Mesenchymal stem cell (in vitro differentiated cells and primary cell): ENCODE measurements at regions not wholly inside any gene's neighbourhood (a gene's known extent, or its start where the extent isn't known, plus 50 kb on each side); places are given as distances from the start of the nearest gene placed in this dataset.

Experiments
- DNase-seq: peaks from one replicate; pipeline ENCODE4 v3.0.0-alpha.2; 2013
- H2AFZ ChIP-seq: one replicate; pipeline ENCODE4 v1.6.1; 2013; ENCODE audit warnings: low read depth, mild to moderate bottlenecking, control low read depth, inconsistent platforms, low read length, moderate library complexity
- H2AK5ac ChIP-seq: 2 replicates; pipeline ENCODE4 v1.6.1; 2013; ENCODE audit warnings: low read length, moderate library complexity, mild to moderate bottlenecking, inconsistent platforms; ENCODE audit not compliant: severe bottlenecking
- H2BK120ac ChIP-seq: one replicate; pipeline ENCODE4 v1.6.1; 2013; ENCODE audit warnings: low read depth, mild to moderate bottlenecking, inconsistent platforms, low read length, moderate library complexity
- H2BK12ac ChIP-seq, 2 experiments: one replicate each; pipeline ENCODE4 v1.6.1; 2013; ENCODE audit warnings: inconsistent platforms in 2 of 2, low read length in 2 of 2, mild to moderate bottlenecking in 2 of 2, moderate library complexity in 2 of 2, control low read depth in 1 of 2
- H2BK15ac ChIP-seq: one replicate; pipeline ENCODE4 v1.6.1; 2013; ENCODE audit warnings: mild to moderate bottlenecking, low read depth, inconsistent platforms; ENCODE audit not compliant: poor library complexity, severe bottlenecking
- H2BK5ac ChIP-seq: 2 replicates; pipeline ENCODE4 v1.6.1; 2013; ENCODE audit warnings: low read depth, mild to moderate bottlenecking, low read length, control low read depth, inconsistent platforms; ENCODE audit not compliant: poor library complexity, severe bottlenecking
- H3K14ac ChIP-seq, 2 experiments: one replicate each; pipeline ENCODE4 v1.6.1; 2013; ENCODE audit warnings: inconsistent platforms in 2 of 2, low read length in 2 of 2, control low read depth in 1 of 2, mild to moderate bottlenecking in 1 of 2, moderate library complexity in 1 of 2
- H3K18ac ChIP-seq, 2 experiments: one replicate each; pipeline ENCODE4 v1.6.1; 2013; ENCODE audit warnings: inconsistent platforms in 2 of 2, low read length in 2 of 2, control low read depth in 1 of 2, low read depth in 1 of 2, mild to moderate bottlenecking in 1 of 2
- H3K23ac ChIP-seq, 2 experiments: one replicate each; pipeline ENCODE4 v1.6.1; 2013; ENCODE audit warnings: inconsistent platforms in 2 of 2, low read length in 2 of 2, mild to moderate bottlenecking in 2 of 2, moderate library complexity in 2 of 2, control low read depth in 1 of 2
- H3K27ac ChIP-seq: 2 replicates; pipeline ENCODE4 v1.5.1; 2013; ENCODE audit warnings: mild to moderate bottlenecking, moderate library complexity, low read length, control low read depth, inconsistent platforms; ENCODE audit not compliant: poor library complexity, severe bottlenecking
- H3K27me3 ChIP-seq, 2 experiments: 2 replicates each; pipeline versions ENCODE4 v1.6.1 to v1.7.0; 2013; ENCODE audit warnings: low read length in 2 of 2, mild to moderate bottlenecking in 2 of 2, moderate library complexity in 2 of 2, control low read depth in 1 of 2, inconsistent platforms in 1 of 2; ENCODE audit not compliant: control insufficient read depth in 1 of 2, insufficient read depth in 1 of 2
- H3K36me3 ChIP-seq, 2 experiments: 2 replicates each; pipeline versions ENCODE4 v1.6.1 to v1.7.0; 2013; ENCODE audit warnings: low read length in 2 of 2, control low read depth in 1 of 2, inconsistent platforms in 1 of 2, low read depth in 1 of 2, mild to moderate bottlenecking in 1 of 2; ENCODE audit not compliant: insufficient read depth in 2 of 2, control insufficient read depth in 1 of 2
- H3K4ac ChIP-seq, 2 experiments: one replicate each; pipeline ENCODE4 v1.6.1; 2013; ENCODE audit warnings: inconsistent platforms in 2 of 2, low read length in 2 of 2, mild to moderate bottlenecking in 2 of 2, moderate library complexity in 2 of 2, control low read depth in 1 of 2, low read depth in 1 of 2
- H3K4me1 ChIP-seq: 2 replicates; pipeline ENCODE4 v1.6.1; 2013; ENCODE audit warnings: low read depth, low read length, control low read depth; ENCODE audit not compliant: control insufficient read depth, insufficient read depth
- H3K4me2 ChIP-seq: 2 replicates; pipeline ENCODE4 v1.6.1; 2013; ENCODE audit warnings: low read length, mild to moderate bottlenecking, inconsistent platforms; ENCODE audit not compliant: poor library complexity, severe bottlenecking
- H3K4me3 ChIP-seq, 2 experiments: 2 replicates each; pipeline versions ENCODE4 v1.5.1 to v1.7.0; 2013; ENCODE audit warnings: low read length in 2 of 2, mild to moderate bottlenecking in 2 of 2, control low read depth in 1 of 2, low read depth in 1 of 2; ENCODE audit not compliant: insufficient read depth in 1 of 2
- H3K79me1 ChIP-seq: replicated peaks from 2 replicates; pipeline ENCODE4 v1.6.1; 2013; ENCODE audit warnings: mild to moderate bottlenecking, control low read depth, low read length, inconsistent platforms; ENCODE audit not compliant: poor library complexity, severe bottlenecking
- H3K9ac ChIP-seq: 2 replicates; pipeline ENCODE4 v1.7.0; 2013; ENCODE audit warnings: mild to moderate bottlenecking, low read length, moderate library complexity
- H3K9me3 ChIP-seq: 2 replicates; pipeline ENCODE4 v1.7.0; 2013; ENCODE audit warnings: mild to moderate bottlenecking, low read length; ENCODE audit not compliant: control insufficient read depth
- H4K8ac ChIP-seq: one replicate; pipeline ENCODE4 v1.6.1; 2013; ENCODE audit warnings: inconsistent platforms, mild to moderate bottlenecking, low read length, moderate library complexity
- H4K91ac ChIP-seq: one replicate; pipeline ENCODE4 v1.6.1; 2013; ENCODE audit warnings: mild to moderate bottlenecking, low read length, inconsistent platforms
- WGBS: methylation state at CpG from one replicate; pipeline ENCODE4 v1.1.7; 2013; ENCODE audit warnings: mixed read lengths; 5-methylcytosine and 5-hydroxymethylcytosine counted together

GRCh38 chr3:184505076-184505878 lies 56.3 kb upstream of the EPHB3 start:
- H3K27me3 ChIP-seq: peaks cover 35 to 62% of the 10 kb centered on the region in 2 experiments
- H4K8ac ChIP-seq: no peak overlapping the region
- H3K36me3 ChIP-seq: no peaks in the 10 kb centered on the region
- H3K23ac ChIP-seq: no peak overlapping the region
- WGBS: 63% methylated on average over 6 of the region's 9 CpGs
- no peaks in the 10 kb centered on the region for H3K79me1 ChIP-seq
- no peak for DNase-seq
- H3K14ac ChIP-seq: no peak overlapping the region
- no peak overlapping the region for H3K4me2 ChIP-seq
- no peak overlapping the region for H2AK5ac ChIP-seq
- no peak overlapping the region for H3K27ac ChIP-seq
- H3K4me1 ChIP-seq: no peaks in the 10 kb centered on the region
- H2BK120ac ChIP-seq: no peak overlapping the region
- no peak overlapping the region for H2BK12ac ChIP-seq
- no peak overlapping the region for H2BK5ac ChIP-seq
- no peak overlapping the region for H3K4me3 ChIP-seq
- H3K4ac ChIP-seq: no peak overlapping the region
- no peak overlapping the region for H2AFZ ChIP-seq
- no peak overlapping the region for H3K18ac ChIP-seq
- no peak overlapping the region for H2BK15ac ChIP-seq
- no peak overlapping the region for H4K91ac ChIP-seq
- H3K9ac ChIP-seq: no peak overlapping the region
- H3K9me3 ChIP-seq: peaks cover 7% of the 10 kb centered on the region

GRCh38 chr3:184506561-184506991 lies 55.0 kb upstream of the EPHB3 start:
- Histone ChIP-seq H3K4me2 (no peak overlapping the region), H3K36me3 (no peaks in the 10 kb centered on the region), H3K14ac (no peak overlapping the region), H2BK5ac (no peak overlapping the region), H3K4me1 (no peaks in the 10 kb centered on the region), H3K23ac (no peak overlapping the region), H2BK120ac (no peak overlapping the region), H2BK15ac (no peak overlapping the region), H3K79me1 (no peaks in the 10 kb centered on the region), H3K4me3 (no peak overlapping the region), H4K8ac (no peak overlapping the region), H3K4ac (no peak overlapping the region), H3K27ac (no peak overlapping the region), H3K9ac (no peak overlapping the region), H3K9me3 (peaks cover 7% of the 10 kb centered on the region), H3K27me3 (peaks cover 41 to 68% of the 10 kb centered on the region in 2 experiments), H2BK12ac (no peak overlapping the region), H4K91ac (no peak overlapping the region), H3K18ac (no peak overlapping the region), H2AK5ac (no peak overlapping the region), H2AFZ (no peak overlapping the region)
- no peak for DNase-seq
- 78% methylated on average over 7 of the region's 8 CpGs for WGBS

GRCh38 chr3:184508938-184509337 lies 52.6 kb upstream of the EPHB3 start:
- Histone ChIP-seq H2BK120ac (no peak overlapping the region), H3K4me1 (peaks cover 5% of the 10 kb centered on the region), H3K27ac (no peak overlapping the region), H3K23ac (no peak overlapping the region), H3K18ac (no peak overlapping the region), H2BK5ac (no peak overlapping the region), H3K4me2 (no peak overlapping the region), H3K14ac (no peak overlapping the region), H4K91ac (no peak overlapping the region), H2AFZ (no peak overlapping the region), H3K27me3 (peaks cover 62 to 86% of the 10 kb centered on the region in 2 experiments), H3K4ac (no peak overlapping the region), H2AK5ac (no peak overlapping the region), H3K9ac (no peak overlapping the region), H4K8ac (no peak overlapping the region), H3K36me3 (no peaks in the 10 kb centered on the region), H3K9me3 (peaks cover 3% of the 10 kb centered on the region), H3K4me3 (no peak overlapping the region), H2BK15ac (no peak overlapping the region), H3K79me1 (no peaks in the 10 kb centered on the region), H2BK12ac (no peak overlapping the region)
- WGBS: 86% methylated on average over 8 of the region's 8 CpGs
- no peak for DNase-seq

GRCh38 chr3:184511741-184512140 lies 49.8 kb upstream of the EPHB3 start:
- no peak for DNase-seq
- Histone ChIP-seq H2BK15ac (no peak overlapping the region), H2BK120ac (no peak overlapping the region), H3K9ac (no peak overlapping the region), H3K4me2 (no peak overlapping the region), H3K4ac (no peak overlapping the region), H2BK5ac (no peak overlapping the region), H2AK5ac (no peak overlapping the region), H3K23ac (no peak overlapping the region), H3K9me3 (peaks cover 3% of the 10 kb centered on the region), H4K8ac (no peak overlapping the region), H3K14ac (no peak overlapping the region), H4K91ac (no peak overlapping the region), H2AFZ (no peak overlapping the region), H3K4me1 (peaks cover 5% of the 10 kb centered on the region), H3K27ac (no peak overlapping the region), H3K18ac (no peak overlapping the region), H2BK12ac (no peak overlapping the region), H3K4me3 (no peak overlapping the region), H3K36me3 (no peaks in the 10 kb centered on the region), H3K27me3 (peaks cover 68 to 82% of the 10 kb centered on the region in 2 experiments), H3K79me1 (no peaks in the 10 kb centered on the region)
- WGBS: 91% methylated on average over 1 of the region's 2 CpGs
